ENCODE measurements at regions not wholly inside any gene's neighbourhood (a gene's known extent, or its start where the extent isn't known, plus 50 kb on each side); places are given as distances from the start of the nearest gene placed in this dataset.

GRCh38 chr19:29442094-29442493, 83.7 kb upstream of the VSTM2B start:
- H3K9me3 ChIP-seq (ENCODE audit: control insufficient read depth, low read length) = peaks cover 1% of the 10 kb centered on the region
- 80 to 82% methylated on average over 7 of the region's 7 CpGs for WGBS, 2 donors
- DNase-seq (no peak), ATAC-seq (ENCODE audit: low FRiP score) (no peak)
- no peaks in the 10 kb centered on the region for H3K36me3 ChIP-seq (ENCODE audit: control insufficient read depth in 1 of 2, insufficient read depth in 2 of 2, low read length in 1 of 2)
- no peak overlapping the region for H3K4me3 ChIP-seq (ENCODE audit: low read length in 2 of 2)
- intact Hi-C loops (cut with DNase I) = no loop called here
- H3K4me1 ChIP-seq (ENCODE audit: control insufficient read depth in 1 of 2, insufficient read depth in 2 of 2, low read length in 2 of 2) = no peaks in the 10 kb centered on the region
- H3K27me3 ChIP-seq (ENCODE audit: control insufficient read depth in 1 of 2, insufficient read depth in 2 of 2, low read length in 1 of 2) = no peaks in the 10 kb centered on the region
- no peak overlapping the region for H3K27ac ChIP-seq (ENCODE audit: low read depth in 1 of 2, low read length in 2 of 2)

GRCh38 chr19:29442910-29443309, 82.9 kb upstream of the VSTM2B start:
- 66 to 72% methylated on average over 5 of the region's 5 CpGs for WGBS, 2 donors
- intact Hi-C loops (cut with DNase I) = no loop called here
- H3K4me3 ChIP-seq (ENCODE audit: low read length in 2 of 2) = no peak overlapping the region
- H3K36me3 ChIP-seq (ENCODE audit: control insufficient read depth in 1 of 2, insufficient read depth in 2 of 2, low read length in 1 of 2) = no peaks in the 10 kb centered on the region
- H3K27ac ChIP-seq (ENCODE audit: low read depth in 1 of 2, low read length in 2 of 2) = no peak overlapping the region
- ATAC-seq (ENCODE audit: low FRiP score) (no peak), DNase-seq (no peak)
- H3K9me3 ChIP-seq (ENCODE audit: control insufficient read depth, low read length) = peaks cover 1% of the 10 kb centered on the region
- H3K27me3 ChIP-seq (ENCODE audit: control insufficient read depth in 1 of 2, insufficient read depth in 2 of 2, low read length in 1 of 2) = no peaks in the 10 kb centered on the region
- H3K4me1 ChIP-seq (ENCODE audit: control insufficient read depth in 1 of 2, insufficient read depth in 2 of 2, low read length in 2 of 2) = no peaks in the 10 kb centered on the region

GRCh38 chr19:29445246-29445645, 80.5 kb upstream of the VSTM2B start:
- Histone ChIP-seq H3K36me3 (ENCODE audit: control insufficient read depth in 1 of 2, insufficient read depth in 2 of 2, low read length in 1 of 2) (no peaks in the 10 kb centered on the region), H3K27ac (ENCODE audit: low read depth in 1 of 2, low read length in 2 of 2) (no peak overlapping the region), H3K9me3 (ENCODE audit: control insufficient read depth, low read length) (peaks cover 4% of the 10 kb centered on the region), H3K4me3 (ENCODE audit: low read length in 2 of 2) (no peak overlapping the region), H3K27me3 (ENCODE audit: control insufficient read depth in 1 of 2, insufficient read depth in 2 of 2, low read length in 1 of 2) (no peaks in the 10 kb centered on the region), H3K4me1 (ENCODE audit: control insufficient read depth in 1 of 2, insufficient read depth in 2 of 2, low read length in 2 of 2) (no peaks in the 10 kb centered on the region)
- intact Hi-C loops (cut with DNase I) = no loop called here
- ATAC-seq (ENCODE audit: low FRiP score) = no peak
- DNase-seq = no peak
- WGBS, 2 donors = 67 to 75% methylated on average over 4 of the region's 4 CpGs

GRCh38 chr19:29446361-29446760, 79.4 kb upstream of the VSTM2B start:
- no peak overlapping the region for H3K27ac ChIP-seq (ENCODE audit: low read depth in 1 of 2, low read length in 2 of 2)
- H3K9me3 ChIP-seq (ENCODE audit: control insufficient read depth, low read length) = peaks cover 4% of the 10 kb centered on the region
- 56 to 76% methylated on average over 4 of the region's 4 CpGs for WGBS, 2 donors
- ATAC-seq (ENCODE audit: low FRiP score) (no peak), DNase-seq (no peak)
- no peaks in the 10 kb centered on the region for H3K27me3 ChIP-seq (ENCODE audit: control insufficient read depth in 1 of 2, insufficient read depth in 2 of 2, low read length in 1 of 2)
- no peaks in the 10 kb centered on the region for H3K36me3 ChIP-seq (ENCODE audit: control insufficient read depth in 1 of 2, insufficient read depth in 2 of 2, low read length in 1 of 2)
- H3K4me1 ChIP-seq (ENCODE audit: control insufficient read depth in 1 of 2, insufficient read depth in 2 of 2, low read length in 2 of 2) = no peaks in the 10 kb centered on the region
- intact Hi-C loops (cut with DNase I) = no loop called here
- no peak overlapping the region for H3K4me3 ChIP-seq (ENCODE audit: low read length in 2 of 2)

GRCh38 chr19:29448046-29448445, 77.7 kb upstream of the VSTM2B start:
- Histone ChIP-seq H3K27ac (ENCODE audit: low read depth in 1 of 2, low read length in 2 of 2) (no peak overlapping the region), H3K4me3 (ENCODE audit: low read length in 2 of 2) (no peak overlapping the region), H3K27me3 (ENCODE audit: control insufficient read depth in 1 of 2, insufficient read depth in 2 of 2, low read length in 1 of 2) (no peaks in the 10 kb centered on the region), H3K9me3 (ENCODE audit: control insufficient read depth, low read length) (peaks cover 4% of the 10 kb centered on the region), H3K36me3 (ENCODE audit: control insufficient read depth in 1 of 2, insufficient read depth in 2 of 2, low read length in 1 of 2) (no peaks in the 10 kb centered on the region), H3K4me1 (ENCODE audit: control insufficient read depth in 1 of 2, insufficient read depth in 2 of 2, low read length in 2 of 2) (no peaks in the 10 kb centered on the region)
- intact Hi-C loops (cut with DNase I) = no loop called here
- no peak for DNase-seq
- ATAC-seq (ENCODE audit: low FRiP score) = no peak
- WGBS, 2 donors = 91% methylated on average over 8 of the region's 8 CpGs

- Histone ChIP-seq H3K27me3 (ENCODE audit: control insufficient read depth in 1 of 2, insufficient read depth in 2 of 2, low read length in 1 of 2) (no peaks in the 10 kb centered on the region), H3K4me3 (ENCODE audit: low read length in 2 of 2) (no peak overlapping the region), H3K4me1 (ENCODE audit: control insufficient read depth in 1 of 2, insufficient read depth in 2 of 2, low read length in 2 of 2) (no peaks in the 10 kb centered on the region), H3K9me3 (ENCODE audit: control insufficient read depth, low read length) (peaks cover 4% of the 10 kb centered on the region), H3K27ac (ENCODE audit: low read depth in 1 of 2, low read length in 2 of 2) (no peak overlapping the region), H3K36me3 (ENCODE audit: control insufficient read depth in 1 of 2, insufficient read depth in 2 of 2, low read length in 1 of 2) (no peaks in the 10 kb centered on the region)
- no peak for DNase-seq
- ATAC-seq (ENCODE audit: low FRiP score) = no peak
- intact Hi-C loops (cut with DNase I) = no loop called here
- 77 to 88% methylated on average over 5 of the region's 5 CpGs for WGBS, 2 donors
Measured at GRCh38 chr19:29449371-29449770, 76.4 kb upstream of the VSTM2B start.

GRCh38 chr19:29450306-29450705, 75.5 kb upstream of the VSTM2B start:
- Histone ChIP-seq H3K4me1 (ENCODE audit: control insufficient read depth in 1 of 2, insufficient read depth in 2 of 2, low read length in 2 of 2) (no peaks in the 10 kb centered on the region), H3K27me3 (ENCODE audit: control insufficient read depth in 1 of 2, insufficient read depth in 2 of 2, low read length in 1 of 2) (no peaks in the 10 kb centered on the region), H3K36me3 (ENCODE audit: control insufficient read depth in 1 of 2, insufficient read depth in 2 of 2, low read length in 1 of 2) (no peaks in the 10 kb centered on the region), H3K4me3 (ENCODE audit: low read length in 2 of 2) (no peak overlapping the region), H3K9me3 (ENCODE audit: control insufficient read depth, low read length) (peaks cover 3% of the 10 kb centered on the region), H3K27ac (ENCODE audit: low read depth in 1 of 2, low read length in 2 of 2) (no peak overlapping the region)
- no peak for DNase-seq
- intact Hi-C loops (cut with DNase I) = no loop called here
- no peak for ATAC-seq (ENCODE audit: low FRiP score)
- WGBS, 2 donors = 66 to 68% methylated on average over 4 of the region's 4 CpGs

- DNase-seq (no peak), ATAC-seq (ENCODE audit: low FRiP score) (no peak)
- 78 to 83% methylated on average over 4 of the region's 4 CpGs for WGBS, 2 donors
Measured at GRCh38 chr19:29450812-29451211, 75.0 kb upstream of the VSTM2B start.

GRCh38 chr19:29454109-29454508, 71.7 kb upstream of the VSTM2B start:
- no peaks in the 10 kb centered on the region for H3K4me1 ChIP-seq (ENCODE audit: control insufficient read depth in 1 of 2, insufficient read depth in 2 of 2, low read length in 2 of 2)
- intact Hi-C loops (cut with DNase I) = no loop called here
- H3K36me3 ChIP-seq (ENCODE audit: control insufficient read depth in 1 of 2, insufficient read depth in 2 of 2, low read length in 1 of 2) = no peaks in the 10 kb centered on the region
- no peak overlapping the region for H3K4me3 ChIP-seq (ENCODE audit: low read length in 2 of 2)
- H3K27ac ChIP-seq (ENCODE audit: low read depth in 1 of 2, low read length in 2 of 2) = no peak overlapping the region
- DNase-seq (peak in 1 of 2 donors; percentile 61), ATAC-seq (ENCODE audit: low FRiP score) (no peak)
- H3K27me3 ChIP-seq (ENCODE audit: control insufficient read depth in 1 of 2, insufficient read depth in 2 of 2, low read length in 1 of 2) = no peaks in the 10 kb centered on the region
- H3K9me3 ChIP-seq (ENCODE audit: control insufficient read depth, low read length) = peaks cover 6% of the 10 kb centered on the region
- 90 to 92% methylated on average over 15 of the region's 15 CpGs for WGBS, 2 donors

More at GRCh38 chr19:29450812-29451211, 75.0 kb upstream of the VSTM2B start:
- H3K27ac ChIP-seq (ENCODE audit: low read depth in 1 of 2, low read length in 2 of 2) = no peak overlapping the region
- H3K4me3 ChIP-seq (ENCODE audit: low read length in 2 of 2) = no peak overlapping the region
- intact Hi-C loops (cut with DNase I) = no loop called here
- H3K36me3 ChIP-seq (ENCODE audit: control insufficient read depth in 1 of 2, insufficient read depth in 2 of 2, low read length in 1 of 2) = no peaks in the 10 kb centered on the region
- no peaks in the 10 kb centered on the region for H3K27me3 ChIP-seq (ENCODE audit: control insufficient read depth in 1 of 2, insufficient read depth in 2 of 2, low read length in 1 of 2)
- H3K9me3 ChIP-seq (ENCODE audit: control insufficient read depth, low read length) = peaks cover 3% of the 10 kb centered on the region
- H3K4me1 ChIP-seq (ENCODE audit: control insufficient read depth in 1 of 2, insufficient read depth in 2 of 2, low read length in 2 of 2) = no peaks in the 10 kb centered on the region

Data from aorta (tissue), 5 donors.